Upper lobe of left lung (tissue), 4 donors: ENCODE measurements at regions not wholly inside any gene's neighbourhood (a gene's known extent, or its start where the extent isn't known, plus 50 kb on each side); places are given as distances from the start of the nearest gene placed in this dataset.

Experiments
- CTCF ChIP-seq, 6 experiments: fragments of 450-650 bp in 4 of 6; fragments of 200-600 bp in 2 of 6; sonication (generic) in 2 of 6; IDR thresholded peaks; one replicate each; pipeline ENCODE4 v1.5.1; 2016 to 2019; ENCODE audit warnings: antibody characterized with exemption in 6 of 6
- EP300 ChIP-seq, 4 donors: sonication (generic); formaldehyde crosslinking; IDR thresholded peaks; one replicate each; pipeline ENCODE4 v1.5.1; 2017; ENCODE audit warnings: antibody characterized with exemption in 4 of 4, control low read depth in 2 of 4
- POLR2AphosphoS5 ChIP-seq, 2 donors: sonication (generic); formaldehyde crosslinking; IDR thresholded peaks; one replicate each; pipeline ENCODE4 v1.5.1; 2017; ENCODE audit warnings: antibody characterized with exemption in 2 of 2

DNA sequence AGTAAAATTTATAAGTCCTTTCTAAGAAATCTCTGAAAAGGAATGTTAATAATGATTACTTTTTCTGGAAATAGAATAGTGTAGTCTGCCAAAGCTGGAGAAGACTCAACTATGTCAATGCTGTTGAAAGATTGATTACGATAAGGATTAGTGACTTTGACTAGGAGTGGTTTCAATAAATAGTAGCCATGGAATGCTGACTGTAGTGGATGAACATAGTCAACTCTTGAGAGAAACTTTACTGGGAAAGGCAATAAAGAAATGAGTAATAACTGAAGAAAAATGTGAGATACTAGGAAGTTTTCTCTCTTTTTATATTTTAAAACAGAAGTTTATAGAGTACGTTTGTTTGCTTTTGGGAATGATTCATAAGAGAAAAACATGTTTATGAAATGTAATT lies 105.0 kb upstream of the CDK13 start:
- TF ChIP-seq CTCF (IDR thresholded peaks at IDR 0.05) (no peak), POLR2AphosphoS5 (IDR thresholded peaks at IDR 0.05) (no peak), EP300 (IDR thresholded peaks at IDR 0.05) (no peak)
